ENCODE measurements at regions not wholly inside any gene's neighbourhood (a gene's known extent, or its start where the extent isn't known, plus 50 kb on each side); places are given as distances from the start of the nearest gene placed in this dataset.

GRCh38 chr1:168469690-168470089 is 74.1 kb downstream of the XCL2 start:
- Histone ChIP-seq H3K27ac (ENCODE audit: low read length) (peak overlapping the region; percentile 52), H3K4me1 (ENCODE audit: control insufficient read depth, insufficient read depth, low read length) (peaks cover 29% of the 10 kb centered on the region), H3K9me3 (ENCODE audit: control insufficient read depth, insufficient read depth, low read length) (no peaks in the 10 kb centered on the region), H3K36me3 (ENCODE audit: control insufficient read depth, insufficient read depth, low read length) (no peaks in the 10 kb centered on the region), H3K4me3 (ENCODE audit: low read length) (no peak overlapping the region), H3K27me3 (ENCODE audit: control insufficient read depth, insufficient read depth, low read length) (no peaks in the 10 kb centered on the region)
- H3K36me3 Mint-ChIP-seq: no peaks in the 10 kb centered on the region
- H3K27ac Mint-ChIP-seq: peak overlapping the region; percentile 74 to 90
- WGBS (ENCODE audit: insufficient coverage): 21% methylated on average over 6 of the region's 6 CpGs
- peak overlapping the region; percentile 49 for H3K4me3 Mint-ChIP-seq
- DNase-seq: peak; percentile 28 to 47
- H3K27me3 Mint-ChIP-seq (ENCODE audit: low read depth in 2 of 2): no peaks in the 10 kb centered on the region
- TF ChIP-seq CTCF (IDR thresholded peaks at IDR 0.05): no peak
- peaks cover 2 to 3% of the 10 kb centered on the region in 2 donors for H3K9me3 Mint-ChIP-seq
- ATAC-seq: peak; percentile 65 to 71 (median 68)
- intact Hi-C loops (cut with micrococcal nuclease): loop anchor here (5.0 kb wide), 1 partner anchor 68 kb away; no protein-coding TSS in a partner anchor
- peaks cover 73 to 75% of the 10 kb centered on the region in 2 donors for H3K4me1 Mint-ChIP-seq

GRCh38 chr1:168468822-168469221 is 75.0 kb downstream of the XCL2 start:
- H3K4me1 Mint-ChIP-seq: peaks cover 81% of the 10 kb centered on the region in 2 donors
- ATAC-seq (no peak), DNase-seq (no peak)
- H3K4me3 Mint-ChIP-seq: no peak overlapping the region
- no peak overlapping the region for H3K4me3 ChIP-seq (ENCODE audit: low read length)
- peaks cover 29% of the 10 kb centered on the region for H3K4me1 ChIP-seq (ENCODE audit: control insufficient read depth, insufficient read depth, low read length)
- no peaks in the 10 kb centered on the region for H3K27me3 Mint-ChIP-seq (ENCODE audit: low read depth in 2 of 2)
- no peaks in the 10 kb centered on the region for H3K9me3 ChIP-seq (ENCODE audit: control insufficient read depth, insufficient read depth, low read length)
- H3K27me3 ChIP-seq (ENCODE audit: control insufficient read depth, insufficient read depth, low read length): no peaks in the 10 kb centered on the region
- peak overlapping the region; percentile 52 for H3K27ac ChIP-seq (ENCODE audit: low read length)
- peaks cover 2% of the 10 kb centered on the region in 2 donors for H3K9me3 Mint-ChIP-seq
- peak overlapping the region; percentile 74 to 90 for H3K27ac Mint-ChIP-seq
- no peaks in the 10 kb centered on the region for H3K36me3 ChIP-seq (ENCODE audit: control insufficient read depth, insufficient read depth, low read length)
- intact Hi-C loops (cut with micrococcal nuclease): loop anchor here (5.0 kb wide), 1 partner anchor 68 kb away; no protein-coding TSS in a partner anchor
- no peaks in the 10 kb centered on the region for H3K36me3 Mint-ChIP-seq
- no peak for TF ChIP-seq CTCF (IDR thresholded peaks at IDR 0.05)

GRCh38 chr1:168468042-168468809 is 75.6 kb downstream of the XCL2 start:
- Histone ChIP-seq H3K27me3 (ENCODE audit: control insufficient read depth, insufficient read depth, low read length) (no peaks in the 10 kb centered on the region), H3K4me1 (ENCODE audit: control insufficient read depth, insufficient read depth, low read length) (peaks cover 29% of the 10 kb centered on the region), H3K27ac (ENCODE audit: low read length) (peak overlapping the region; percentile 52), H3K36me3 (ENCODE audit: control insufficient read depth, insufficient read depth, low read length) (no peaks in the 10 kb centered on the region), H3K9me3 (ENCODE audit: control insufficient read depth, insufficient read depth, low read length) (no peaks in the 10 kb centered on the region), H3K4me3 (ENCODE audit: low read length) (no peak overlapping the region)
- intact Hi-C loops (cut with micrococcal nuclease): loop anchor here (5.0 kb wide), 1 partner anchor 69 kb away; no protein-coding TSS in a partner anchor
- Mint-ChIP-seq H3K27ac (peak overlapping the region; percentile 74 to 90), H3K27me3 (ENCODE audit: low read depth in 2 of 2) (no peaks in the 10 kb centered on the region), H3K4me3 (peak overlapping the region; percentile 84), H3K4me1 (peaks cover 76 to 81% of the 10 kb centered on the region in 2 donors), H3K36me3 (no peaks in the 10 kb centered on the region), H3K9me3 (no peaks in the 10 kb centered on the region)
- 85% methylated on average over 4 of the region's 5 CpGs for WGBS (ENCODE audit: insufficient coverage)
- no peak for ATAC-seq
- no peak for DNase-seq
- no peak for TF ChIP-seq CTCF (IDR thresholded peaks at IDR 0.05)

All from natural killer cell (primary cell).